ENCODE measurements at regions not wholly inside any gene's neighbourhood (a gene's known extent, or its start where the extent isn't known, plus 50 kb on each side); places are given as distances from the start of the nearest gene placed in this dataset.

GRCh38 chr5:167764641-167765289, 526.7 kb upstream of the WWC1 start:
- ATAC-seq = no peak
- no peak for TF ChIP-seq CTCF (IDR thresholded peaks at IDR 0.05)
- no peaks in the 10 kb centered on the region for H3K9me3 ChIP-seq (ENCODE audit: control insufficient read depth, insufficient read depth, low read length)
- Mint-ChIP-seq H3K4me1 (no peaks in the 10 kb centered on the region), H3K36me3 (no peaks in the 10 kb centered on the region), H3K4me3 (no peak overlapping the region), H3K27me3 (ENCODE audit: low read depth in 2 of 2) (no peaks in the 10 kb centered on the region), H3K27ac (no peak overlapping the region), H3K9me3 (peaks cover 0 to 3% of the 10 kb centered on the region in 2 donors)
- no peak overlapping the region for H3K4me3 ChIP-seq (ENCODE audit: low read length)
- DNase-seq = no peak
- intact Hi-C loops (cut with micrococcal nuclease) = no loop called here
- H3K36me3 ChIP-seq (ENCODE audit: control insufficient read depth, insufficient read depth, low read length) = no peaks in the 10 kb centered on the region
- 63% methylated on average over 5 of the region's 6 CpGs for WGBS (ENCODE audit: insufficient coverage)
- H3K27me3 ChIP-seq (ENCODE audit: control insufficient read depth, insufficient read depth, low read length) = no peaks in the 10 kb centered on the region
- H3K27ac ChIP-seq (ENCODE audit: low read length) = no peak overlapping the region
- H3K4me1 ChIP-seq (ENCODE audit: control insufficient read depth, insufficient read depth, low read length) = no peaks in the 10 kb centered on the region

- no peak overlapping the region for H3K4me3 Mint-ChIP-seq
- no peaks in the 10 kb centered on the region for H3K4me1 Mint-ChIP-seq
- H3K4me3 ChIP-seq (ENCODE audit: low read length) = no peak overlapping the region
- no peak for TF ChIP-seq CTCF (IDR thresholded peaks at IDR 0.05)
- no peaks in the 10 kb centered on the region for H3K36me3 ChIP-seq (ENCODE audit: control insufficient read depth, insufficient read depth, low read length)
- H3K27me3 Mint-ChIP-seq (ENCODE audit: low read depth in 2 of 2) = peaks cover 0 to 2% of the 10 kb centered on the region in 2 donors
- no peaks in the 10 kb centered on the region for H3K36me3 Mint-ChIP-seq
- ATAC-seq = no peak
- no peak for DNase-seq
- H3K4me1 ChIP-seq (ENCODE audit: control insufficient read depth, insufficient read depth, low read length) = no peaks in the 10 kb centered on the region
- H3K27ac Mint-ChIP-seq = no peak overlapping the region
- peaks cover 2 to 6% of the 10 kb centered on the region in 2 donors for H3K9me3 Mint-ChIP-seq
- no peaks in the 10 kb centered on the region for H3K27me3 ChIP-seq (ENCODE audit: control insufficient read depth, insufficient read depth, low read length)
- no peak overlapping the region for H3K27ac ChIP-seq (ENCODE audit: low read length)
- H3K9me3 ChIP-seq (ENCODE audit: control insufficient read depth, insufficient read depth, low read length) = no peaks in the 10 kb centered on the region
- WGBS (ENCODE audit: insufficient coverage) = 82% methylated on average over 7 of the region's 7 CpGs
- intact Hi-C loops (cut with micrococcal nuclease) = no loop called here
Measured at GRCh38 chr5:167765352-167765751, 526.1 kb upstream of the WWC1 start.

- intact Hi-C loops (cut with micrococcal nuclease) = no loop called here
- DNase-seq (no peak), ATAC-seq (no peak)
- Mint-ChIP-seq H3K27me3 (ENCODE audit: low read depth in 2 of 2) (peaks cover 0 to 2% of the 10 kb centered on the region in 2 donors), H3K4me3 (no peak overlapping the region), H3K36me3 (no peaks in the 10 kb centered on the region), H3K27ac (no peak overlapping the region), H3K4me1 (no peaks in the 10 kb centered on the region), H3K9me3 (peaks cover 2 to 6% of the 10 kb centered on the region in 2 donors)
- WGBS (ENCODE audit: insufficient coverage) = 0% methylated on average over 1 of the region's 2 CpGs
- no peaks in the 10 kb centered on the region for H3K36me3 ChIP-seq (ENCODE audit: control insufficient read depth, insufficient read depth, low read length)
- no peak overlapping the region for H3K27ac ChIP-seq (ENCODE audit: low read length)
- H3K4me3 ChIP-seq (ENCODE audit: low read length) = no peak overlapping the region
- H3K4me1 ChIP-seq (ENCODE audit: control insufficient read depth, insufficient read depth, low read length) = no peaks in the 10 kb centered on the region
- TF ChIP-seq CTCF (IDR thresholded peaks at IDR 0.05) = no peak
- H3K27me3 ChIP-seq (ENCODE audit: control insufficient read depth, insufficient read depth, low read length) = no peaks in the 10 kb centered on the region
- H3K9me3 ChIP-seq (ENCODE audit: control insufficient read depth, insufficient read depth, low read length) = no peaks in the 10 kb centered on the region
Measured at GRCh38 chr5:167766957-167767356, 524.5 kb upstream of the WWC1 start.

- no peak for ATAC-seq
- WGBS (ENCODE audit: insufficient coverage) = 84% methylated on average over 4 of the region's 4 CpGs
- no peak for DNase-seq
Measured at GRCh38 chr5:167767795-167768194, 523.6 kb upstream of the WWC1 start.

More at GRCh38 chr5:167767795-167768194, 523.6 kb upstream of the WWC1 start:
- no peaks in the 10 kb centered on the region for H3K4me1 ChIP-seq (ENCODE audit: control insufficient read depth, insufficient read depth, low read length)
- H3K9me3 ChIP-seq (ENCODE audit: control insufficient read depth, insufficient read depth, low read length) = no peaks in the 10 kb centered on the region
- TF ChIP-seq CTCF (IDR thresholded peaks at IDR 0.05) = no peak
- Mint-ChIP-seq H3K27me3 (ENCODE audit: low read depth in 2 of 2) (peaks cover 0 to 2% of the 10 kb centered on the region in 2 donors), H3K9me3 (peaks cover 2 to 6% of the 10 kb centered on the region in 2 donors), H3K27ac (no peak overlapping the region), H3K36me3 (no peaks in the 10 kb centered on the region), H3K4me3 (no peak overlapping the region), H3K4me1 (no peaks in the 10 kb centered on the region)
- no peaks in the 10 kb centered on the region for H3K27me3 ChIP-seq (ENCODE audit: control insufficient read depth, insufficient read depth, low read length)
- no peaks in the 10 kb centered on the region for H3K36me3 ChIP-seq (ENCODE audit: control insufficient read depth, insufficient read depth, low read length)
- intact Hi-C loops (cut with micrococcal nuclease) = no loop called here
- no peak overlapping the region for H3K27ac ChIP-seq (ENCODE audit: low read length)
- H3K4me3 ChIP-seq (ENCODE audit: low read length) = no peak overlapping the region

Measured in natural killer cell (primary cell).